Amniotic stem cell (primary cell): ENCODE measurements at regions not wholly inside any gene's neighbourhood (a gene's known extent, or its start where the extent isn't known, plus 50 kb on each side); places are given as distances from the start of the nearest gene placed in this dataset.
"Not testable (repeated sequence)": the region's sequence is repeated elsewhere in the genome, so short reads cannot be mapped to it uniquely, and the experiment has no call there.

Experiments
- DNase-seq: peaks from one replicate; lab custom pipeline; 2025; lab: John Stamatoyannopoulos, UW

GRCh38 chr13:100811928-100812327 is 137.3 kb upstream of the TMTC4 start:
- no peak for DNase-seq

DNA sequence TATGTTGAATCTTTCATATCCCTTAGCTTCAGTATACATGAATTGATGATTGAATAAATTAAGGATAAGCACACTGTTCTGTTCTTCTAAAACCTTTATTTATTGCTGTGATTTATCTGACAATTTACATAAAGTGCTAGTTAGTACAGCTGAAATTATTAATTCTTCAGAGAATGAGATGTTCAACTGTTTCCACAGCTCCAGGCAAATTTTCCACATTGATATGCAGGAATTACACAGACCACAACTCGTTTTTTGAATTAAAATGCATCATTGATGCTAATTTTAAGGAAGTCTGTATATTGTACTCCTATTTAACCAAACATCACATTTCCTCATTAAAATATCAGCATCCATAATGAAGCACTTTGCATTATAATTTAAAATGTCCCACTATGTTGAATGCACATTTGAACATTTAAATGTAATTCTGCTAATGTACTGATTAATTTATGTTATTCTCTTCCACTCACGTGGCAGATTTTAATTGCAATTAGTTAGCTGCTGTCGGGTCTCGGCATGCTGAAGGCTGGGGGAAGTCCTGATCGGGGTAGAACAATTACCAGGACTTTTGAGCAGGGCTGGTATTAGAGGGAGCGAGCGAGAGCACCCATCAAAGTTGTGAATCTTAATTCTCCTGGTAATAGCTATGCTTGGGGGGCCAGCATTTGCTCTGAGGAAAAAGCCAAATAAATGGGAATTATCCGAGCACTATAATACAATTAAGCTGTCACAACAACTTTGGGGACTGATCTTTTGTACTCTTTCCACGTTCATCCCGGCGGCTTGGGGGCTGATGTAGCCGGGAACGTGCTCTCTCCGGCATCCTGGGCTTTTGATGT is 136.7 kb upstream of the TMTC4 start:
- DNase-seq = no peak

DNA sequence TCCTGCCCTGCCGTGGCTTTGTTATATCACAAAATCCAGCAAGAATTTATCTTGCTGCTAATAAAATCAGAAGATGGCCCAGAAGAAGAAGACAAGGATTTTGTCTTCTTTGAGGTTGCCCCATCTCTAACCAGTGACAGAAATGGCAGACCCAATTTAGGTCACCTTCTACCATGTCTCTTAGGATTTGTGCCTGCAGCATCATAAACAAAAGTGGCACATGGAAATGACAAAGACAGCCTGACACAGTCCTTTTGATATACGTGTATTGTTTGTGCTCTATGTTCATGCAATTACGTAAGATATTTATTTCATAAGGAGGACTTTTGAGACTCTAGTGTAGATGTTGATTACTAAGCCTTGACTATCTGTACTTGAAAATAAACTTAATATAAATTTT is 135.9 kb upstream of the TMTC4 start:
- DNase-seq = no peak

DNA sequence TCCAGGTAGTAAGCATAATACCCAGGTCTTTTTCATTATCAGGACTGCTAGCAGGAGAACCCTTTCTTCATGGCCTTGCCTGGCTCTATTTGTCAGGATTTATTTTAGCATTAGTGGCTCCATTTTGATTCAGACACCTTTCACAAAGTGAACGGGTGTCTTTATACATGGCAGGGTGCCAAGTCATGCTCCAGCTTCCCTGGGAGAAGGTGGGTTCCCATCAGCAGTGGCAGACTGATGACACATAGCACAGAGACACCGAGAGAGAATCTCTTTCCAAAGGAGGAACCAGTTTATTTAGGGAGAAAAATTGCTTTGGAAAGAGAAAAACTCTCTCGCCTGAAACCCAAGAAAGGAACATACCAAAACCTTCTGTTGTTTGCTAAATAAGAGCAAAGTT is 135.3 kb upstream of the TMTC4 start:
- no peak for DNase-seq

- DNase-seq = no peak
Measured at GRCh38 chr13:100809129-100809390, 134.5 kb upstream of the TMTC4 start.

DNA sequence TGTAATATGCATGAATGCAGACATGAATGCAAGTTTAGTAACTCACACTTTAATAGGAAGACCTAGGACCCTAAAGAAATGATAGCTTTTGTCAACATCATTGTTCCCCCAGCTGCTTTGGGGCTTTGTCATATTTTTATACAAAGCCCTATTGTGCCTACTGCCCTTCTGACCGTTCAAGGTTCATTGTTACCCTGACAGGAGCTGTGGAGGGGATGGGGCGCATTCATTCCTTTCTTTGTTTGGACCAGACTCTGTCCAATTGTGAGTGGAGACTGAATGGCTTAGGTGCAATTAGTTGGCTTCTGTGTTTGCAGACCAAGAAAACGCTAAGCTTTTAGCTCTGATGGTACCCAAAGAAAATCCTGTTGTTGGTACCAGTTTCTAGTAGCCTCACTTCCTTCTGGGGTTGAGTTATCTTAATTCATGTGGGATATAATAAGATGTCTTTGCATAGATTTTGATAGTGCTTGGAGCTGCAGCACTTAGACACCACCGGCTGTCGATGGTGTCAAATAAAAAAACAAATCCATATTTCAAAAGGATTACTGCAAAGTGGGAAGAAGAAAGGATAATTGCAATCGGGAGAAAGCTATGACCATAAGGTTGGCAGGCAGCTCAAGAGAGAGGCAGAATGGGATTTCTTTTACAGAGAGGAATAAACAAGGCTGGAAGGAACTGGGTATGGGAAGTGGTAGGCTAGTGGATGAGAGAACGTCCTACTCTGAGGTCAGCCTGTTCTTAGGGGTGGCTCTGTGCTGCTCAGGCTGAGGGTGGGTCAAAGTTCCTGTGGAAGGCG is 133.9 kb upstream of the TMTC4 start:
- no peak for DNase-seq

DNA sequence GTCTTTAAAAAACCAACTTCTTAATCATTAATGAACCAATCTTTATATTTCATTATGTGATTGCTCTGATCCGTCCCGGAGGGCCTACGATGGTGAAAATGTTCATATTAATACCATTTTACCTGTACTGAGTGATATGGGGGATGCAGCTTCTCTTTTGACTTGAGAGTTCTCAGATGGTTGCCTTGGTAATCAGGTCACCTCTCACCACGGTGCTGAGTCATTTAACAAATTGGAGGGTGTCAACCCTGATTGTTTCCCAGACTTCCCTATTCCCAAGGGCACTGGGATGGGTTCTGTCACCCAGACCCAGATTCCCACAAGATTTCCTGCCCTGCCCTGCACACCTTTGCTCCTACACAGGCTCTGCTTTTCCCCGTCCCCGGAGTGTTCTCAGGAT is 128.5 kb upstream of the TMTC4 start:
- DNase-seq = no peak

DNA sequence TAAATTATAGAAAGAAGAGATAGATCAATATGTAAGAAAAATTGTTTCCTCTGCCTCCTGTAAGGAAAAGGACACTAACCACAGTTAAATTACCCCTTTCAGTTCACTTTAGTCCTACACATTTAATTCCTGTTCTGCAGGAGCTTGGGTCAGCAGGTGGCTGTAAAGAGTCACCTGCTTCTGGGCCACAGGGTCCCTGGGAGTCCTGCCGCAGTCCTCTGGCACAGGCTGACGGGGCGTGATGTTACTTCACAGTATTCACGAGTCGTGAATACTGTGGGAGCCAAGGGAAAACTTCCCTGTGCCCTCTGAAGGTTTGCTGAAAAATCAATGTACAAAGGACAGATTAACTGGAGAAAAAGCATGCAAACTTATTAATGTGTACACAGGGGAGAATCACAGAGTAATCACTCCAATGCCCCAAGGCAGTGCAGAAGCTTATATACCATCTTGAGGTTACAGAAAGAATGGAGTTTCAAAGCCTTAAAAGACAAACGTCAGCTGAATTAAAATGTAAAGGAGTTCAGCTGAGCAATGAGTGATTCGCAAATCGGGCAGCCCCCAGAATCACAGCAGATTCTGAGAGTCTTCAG is 125.8 kb upstream of the TMTC4 start:
- DNase-seq = no peak

GRCh38 chr13:100798739-100799361 is 124.3 kb upstream of the TMTC4 start:
- DNase-seq = no peak

GRCh38 chr13:100797921-100798320 is 123.3 kb upstream of the TMTC4 start:
- no peak for DNase-seq

DNA sequence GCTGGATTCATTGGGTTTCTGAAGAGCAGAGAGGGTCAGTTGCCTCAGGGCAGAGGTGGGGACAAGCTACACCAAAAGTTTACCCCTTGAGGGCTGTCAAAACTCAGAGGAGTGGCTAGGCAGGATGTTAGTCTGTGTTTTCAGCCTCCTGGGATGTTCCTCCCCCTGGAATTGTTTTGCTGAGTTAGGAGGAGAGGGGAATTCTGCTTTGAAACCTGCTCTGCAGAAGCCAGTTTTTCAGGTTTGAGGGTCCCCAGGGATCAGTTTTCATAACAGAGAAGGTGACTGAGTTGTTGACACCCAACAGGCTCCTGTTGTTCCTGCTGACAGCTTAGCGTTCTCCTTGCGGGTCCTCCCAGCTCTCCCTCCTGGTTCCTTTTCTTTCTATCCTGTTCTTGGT is 121.9 kb upstream of the TMTC4 start:
- DNase-seq = no peak

DNA sequence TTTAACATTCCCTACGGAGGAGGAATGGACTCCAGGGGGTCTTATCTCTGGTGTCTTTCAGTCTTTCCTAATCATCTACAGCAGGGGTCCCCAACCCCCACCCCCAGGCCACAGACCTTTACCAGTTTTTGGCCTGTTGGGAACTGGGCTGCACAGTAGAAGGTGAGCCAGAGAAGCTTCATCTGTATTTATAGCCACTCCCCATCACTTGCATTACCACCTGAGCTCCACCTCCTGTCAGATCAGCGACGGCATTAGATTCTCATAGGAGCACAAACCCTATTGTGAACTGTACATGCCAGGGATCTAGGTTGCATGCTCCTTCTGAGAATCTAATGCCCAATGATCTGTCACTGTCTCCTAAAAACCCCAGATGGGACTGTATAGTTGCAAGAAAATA is 120.0 kb upstream of the TMTC4 start:
- no peak for DNase-seq

GRCh38 chr13:100790405-100790804 is 115.8 kb upstream of the TMTC4 start:
- DNase-seq = no peak

- no peak for DNase-seq
Measured at GRCh38 chr13:100789968-100790367, 115.4 kb upstream of the TMTC4 start.

DNA sequence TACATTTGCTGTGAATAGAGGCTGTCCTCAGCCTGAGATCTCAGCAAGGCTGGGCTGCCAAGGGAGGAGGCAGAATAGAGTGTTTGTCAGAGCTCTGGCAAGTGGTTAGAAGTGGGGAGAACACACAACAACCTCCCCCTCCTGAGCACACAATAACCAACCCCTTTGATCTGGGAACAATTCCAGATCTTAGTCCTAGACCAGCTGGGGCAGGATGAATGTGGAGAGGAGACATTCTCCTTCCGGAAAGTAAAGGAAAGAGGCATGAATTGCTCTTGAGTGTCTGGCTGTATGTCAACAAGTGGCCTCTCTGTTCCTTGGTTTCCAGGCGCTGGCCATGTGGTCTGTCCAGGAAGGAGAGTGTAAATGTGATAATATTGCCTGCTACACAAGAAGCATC is 114.9 kb upstream of the TMTC4 start:
- no peak for DNase-seq

DNA sequence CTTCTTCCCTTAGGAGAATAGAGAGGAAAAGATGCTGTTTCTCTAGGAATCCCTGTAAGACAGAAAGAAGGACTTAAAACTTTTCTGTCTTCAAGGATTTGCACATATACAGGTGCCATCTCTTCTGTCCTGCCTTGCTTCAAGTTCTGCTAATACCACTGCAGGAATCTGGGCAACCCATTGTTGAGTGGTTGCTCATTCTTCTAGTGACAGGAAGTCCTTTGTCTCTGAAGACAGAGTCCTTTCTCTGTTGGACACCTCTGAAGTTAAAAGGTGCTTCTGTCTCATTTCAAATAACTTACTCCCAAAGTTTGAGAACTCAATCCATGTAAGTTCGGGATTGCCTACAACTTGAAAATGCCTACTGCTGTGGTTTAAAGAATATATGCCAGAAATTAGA is 114.4 kb upstream of the TMTC4 start:
- no peak for DNase-seq

DNA sequence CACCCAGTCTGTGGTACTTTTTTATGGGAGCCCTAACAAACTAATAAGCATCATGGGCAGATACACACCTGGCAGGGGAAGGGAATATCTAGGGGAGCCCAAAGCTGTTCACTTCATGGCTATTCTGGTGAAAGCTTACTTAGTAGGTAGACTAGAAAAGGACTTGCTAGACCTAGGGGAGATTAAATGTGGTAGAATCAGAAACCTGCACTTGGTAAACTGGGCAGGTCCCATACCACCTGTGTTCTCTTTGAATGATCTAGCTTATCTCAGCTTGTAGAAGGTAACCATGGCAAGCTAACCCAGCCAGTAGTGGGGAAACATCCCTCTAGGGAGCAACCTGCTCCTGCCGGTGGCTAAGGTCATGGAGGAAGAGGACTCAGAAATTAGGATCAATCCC is 113.9 kb upstream of the TMTC4 start:
- DNase-seq = no peak

DNA sequence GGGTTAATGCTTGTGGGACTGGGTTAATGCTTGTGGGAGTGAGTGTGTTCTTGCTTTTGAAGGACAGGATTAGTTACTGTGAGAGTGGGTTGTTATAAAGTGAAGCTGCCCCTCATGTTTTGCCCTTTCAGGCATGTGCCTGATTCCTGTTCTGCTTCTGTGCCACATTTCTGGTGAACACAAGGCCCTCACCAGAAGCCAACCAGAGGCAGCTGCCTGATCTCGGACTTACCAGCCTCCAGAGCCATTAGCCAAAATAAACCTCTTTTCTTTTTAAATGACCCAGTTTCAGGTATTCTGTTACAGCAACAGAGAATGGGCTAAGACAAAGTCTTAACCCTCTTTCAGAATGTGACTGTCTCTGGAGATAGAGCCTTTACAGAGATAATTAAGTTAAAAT is 113.3 kb upstream of the TMTC4 start:
- DNase-seq = no peak

- DNase-seq = not testable (repeated sequence)
Measured at GRCh38 chr13:100776686-100777085, 102.1 kb upstream of the TMTC4 start.

DNA sequence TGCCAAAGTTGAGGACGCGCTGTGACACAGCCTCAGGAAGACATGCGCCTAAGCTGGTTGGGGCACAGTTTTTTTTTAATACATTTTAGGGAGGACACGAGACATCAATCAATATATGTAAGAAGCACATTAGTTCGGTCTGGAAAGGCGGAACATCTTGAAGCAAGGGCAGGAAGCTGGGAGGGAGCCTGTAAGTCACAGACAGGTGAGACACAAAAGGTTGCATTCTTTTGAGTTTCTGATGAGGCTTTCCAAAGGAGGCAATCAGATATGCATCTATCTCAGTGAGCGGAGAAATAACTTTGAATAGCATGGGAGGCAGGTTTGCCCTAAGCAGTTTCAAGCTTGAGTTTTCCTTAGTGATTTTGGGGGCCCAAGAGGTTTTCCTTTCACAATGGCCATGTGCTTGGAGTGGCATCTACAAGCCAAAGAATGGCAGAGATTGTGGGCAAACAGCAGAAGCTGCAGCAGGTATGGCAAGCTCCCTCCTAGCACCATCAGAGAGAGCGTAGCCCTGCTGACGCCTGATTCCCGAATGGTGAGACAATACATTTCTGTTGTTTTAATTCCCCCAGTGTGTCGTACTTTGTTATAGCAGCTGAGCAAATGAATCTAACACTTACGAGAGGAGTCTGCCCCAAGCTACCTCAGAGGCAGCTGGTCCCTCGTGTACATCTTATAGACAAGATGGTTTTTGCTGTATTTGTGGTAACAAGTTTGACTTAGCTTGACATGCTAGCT is 99.5 kb upstream of the TMTC4 start:
- DNase-seq = no peak

- DNase-seq = no peak
Measured at GRCh38 chr13:100773429-100773828, 98.8 kb upstream of the TMTC4 start.

DNA sequence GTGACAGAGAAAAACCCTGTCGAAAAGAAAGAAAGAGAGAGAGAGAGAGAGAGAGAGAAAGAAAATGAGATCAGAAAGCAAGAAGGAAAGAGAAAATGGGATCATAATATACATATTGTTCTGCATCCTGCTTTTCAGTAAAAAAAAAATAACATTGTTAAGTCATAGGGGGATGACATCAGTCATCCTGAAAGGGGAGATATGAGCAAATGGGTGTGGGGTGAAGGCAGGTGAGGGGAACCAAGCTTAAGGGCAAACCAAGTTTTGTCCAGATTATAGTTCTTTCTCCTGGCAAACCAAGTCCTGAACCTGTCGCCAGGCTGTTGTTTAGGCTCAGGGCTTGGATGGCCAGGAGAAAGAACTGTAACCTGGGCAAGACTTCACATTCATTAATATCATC is 92.6 kb upstream of the TMTC4 start:
- no peak for DNase-seq
